ENCODE measurements at regions not wholly inside any gene's neighbourhood (a gene's known extent, or its start where the extent isn't known, plus 50 kb on each side); places are given as distances from the start of the nearest gene placed in this dataset.
"Not testable (repeated sequence)": the region's sequence is repeated elsewhere in the genome, so short reads cannot be mapped to it uniquely, and the experiment has no call there.

- H3K4me2 ChIP-seq (ENCODE audit: low read depth, low read length): not testable (repeated sequence)
Observed at GRCh38 chr9:626114-626513, 215.4 kb upstream of the DMRT1 start.

More at GRCh38 chr9:626114-626513, 215.4 kb upstream of the DMRT1 start:
- DNase-seq; H3K4ac ChIP-seq (ENCODE audit: low read depth, low read length); H2BK120ac ChIP-seq (ENCODE audit: low read depth, low read length); H3K79me1 ChIP-seq (ENCODE audit: low read depth in 1 of 2, low read length in 2 of 2); H3K4me1 ChIP-seq (ENCODE audit: control insufficient read depth, insufficient read depth, low read length); H3K14ac ChIP-seq (replicated peaks; ENCODE audit: low read depth, low read length); H3K36me3 ChIP-seq (ENCODE audit: control insufficient read depth, insufficient read depth, low read length); H4K20me1 ChIP-seq (ENCODE audit: insufficient read depth, low read length); H3K18ac ChIP-seq (ENCODE audit: low read depth, low read length); H3K23ac ChIP-seq (ENCODE audit: low read depth, low read length); intact Hi-C loops (cut with micrococcal nuclease); H3K9me1 ChIP-seq (ENCODE audit: insufficient read depth, low read length); H3K56ac ChIP-seq (ENCODE audit: extremely low read depth, insufficient read depth, low read length); H2AK5ac ChIP-seq (ENCODE audit: low read depth, low read length); BruUV-seq (replicated peaks); H3K27ac ChIP-seq (ENCODE audit: insufficient read depth, low read length); H3K9me3 ChIP-seq (ENCODE audit: control insufficient read depth, insufficient read depth, low read length); H3K9ac ChIP-seq (ENCODE audit: low read depth, low read length); H4K91ac ChIP-seq (ENCODE audit: insufficient read depth, low read depth, low read length); H2AFZ ChIP-seq (replicated peaks; ENCODE audit: low read length, poor library complexity); in situ Hi-C loops (cut with MboI; ENCODE audit: low sequenced_read_pairs); H2AK9ac ChIP-seq (replicated peaks; ENCODE audit: low read depth, low read length, poor library complexity); H4K5ac ChIP-seq (ENCODE audit: low read depth, low read length); H3K4me3 ChIP-seq (ENCODE audit: insufficient read depth, low read depth, low read length); POLR2A ChIA-PET (ENCODE audit: unreplicated experiment); H2BK5ac ChIP-seq (ENCODE audit: low read depth, low read length, poor library complexity, severe bottlenecking); dilution Hi-C loops (cut with HindIII; ENCODE audit: low sequenced_read_pairs, unreplicated experiment); H2BK20ac ChIP-seq (ENCODE audit: low read depth, low read length); H4K8ac ChIP-seq (ENCODE audit: low read depth in 2 of 2, low read length in 2 of 2); H3K27me3 ChIP-seq (ENCODE audit: control insufficient read depth, insufficient read depth, low read length); ATAC-seq (ENCODE audit: low read depth): not testable (repeated sequence)
- 0 out of 3 replicates have a peak overlapping the region, but pooled peaks have one; percentile 49 for H2BK15ac ChIP-seq (ENCODE audit: low read depth, low read length)
- no CpG with 5 or more reads among the region's 9 CpGs for WGBS, 2 experiments (ENCODE audit: extremely low coverage in 2 of 2, insufficient read length in 1 of 2)
- CTCF ChIA-PET: interaction anchor here (0.6 to 0.8 kb wide), 2 partner anchors 165 to 534 kb away, joined by 3 to 4 read pairs; no protein-coding TSS in a partner anchor

All from IMR-90 (cell line).